ENCODE measurements at regions not wholly inside any gene's neighbourhood (a gene's known extent, or its start where the extent isn't known, plus 50 kb on each side); places are given as distances from the start of the nearest gene placed in this dataset.

DNA sequence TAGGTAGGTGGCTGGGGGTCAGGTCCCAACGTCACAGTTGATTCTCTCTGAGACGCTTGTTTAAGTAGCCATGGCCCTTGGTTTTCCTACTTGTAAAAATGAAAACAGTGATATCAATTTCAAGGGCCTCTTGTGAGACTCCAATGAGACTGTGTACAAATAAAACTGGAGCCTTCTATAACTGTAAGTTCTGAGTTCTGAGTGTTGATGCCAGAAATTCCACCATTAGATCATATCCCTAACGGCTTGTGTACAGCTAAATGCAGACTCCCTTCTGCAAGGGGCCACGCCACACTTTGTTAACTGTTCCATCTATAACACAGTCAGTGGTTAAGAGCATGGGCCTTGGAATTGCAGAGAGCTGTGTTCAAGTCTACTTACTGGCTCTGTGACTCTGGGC lies 267.3 kb downstream of the TLE3 start (continued):
- TF ChIP-seq, protein P1, sequence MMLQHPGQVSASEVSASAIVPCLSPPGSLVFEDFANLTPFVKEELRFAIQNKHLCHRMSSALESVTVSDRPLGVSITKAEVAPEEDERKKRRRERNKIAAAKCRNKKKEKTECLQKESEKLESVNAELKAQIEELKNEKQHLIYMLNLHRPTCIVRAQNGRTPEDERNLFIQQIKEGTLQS (CRISPR knock-in tag; conservative IDR thresholded peaks at IDR 0.05) = no peak
- TF ChIP-seq SOX15 (CRISPR knock-in tag; IDR thresholded peaks at IDR 0.05) (no peak), ZBTB21 (CRISPR knock-in tag; IDR thresholded peaks at IDR 0.05; ENCODE audit: borderline replicate concordance) (no peak), OVOL2 (CRISPR knock-in tag; IDR thresholded peaks at IDR 0.05; ENCODE audit: borderline replicate concordance) (no peak), TP53 (CRISPR knock-in tag; IDR thresholded peaks at IDR 0.05) (no peak), RORB (CRISPR knock-in tag; IDR thresholded peaks at IDR 0.05) (no peak), ZNF121 (CRISPR knock-in tag; IDR thresholded peaks at IDR 0.05) (no peak), MYBL2 (CRISPR knock-in tag; IDR thresholded peaks at IDR 0.05) (no peak), KAT7 (CRISPR knock-in tag; IDR thresholded peaks at IDR 0.05; ENCODE audit: borderline replicate concordance) (no peak)
- TF ChIP-seq, protein P2, sequence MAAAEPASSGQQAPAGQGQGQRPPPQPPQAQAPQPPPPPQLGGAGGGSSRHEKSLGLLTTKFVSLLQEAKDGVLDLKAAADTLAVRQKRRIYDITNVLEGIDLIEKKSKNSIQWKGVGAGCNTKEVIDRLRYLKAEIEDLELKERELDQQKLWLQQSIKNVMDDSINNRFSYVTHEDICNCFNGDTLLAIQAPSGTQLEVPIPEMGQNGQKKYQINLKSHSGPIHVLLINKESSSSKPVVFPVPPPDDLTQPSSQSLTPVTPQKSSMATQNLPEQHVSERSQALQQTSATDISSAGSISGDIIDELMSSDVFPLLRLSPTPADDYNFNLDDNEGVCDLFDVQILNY (CRISPR knock-in tag; IDR thresholded peaks at IDR 0.05) = no peak
- TF ChIP-seq, protein P3, sequence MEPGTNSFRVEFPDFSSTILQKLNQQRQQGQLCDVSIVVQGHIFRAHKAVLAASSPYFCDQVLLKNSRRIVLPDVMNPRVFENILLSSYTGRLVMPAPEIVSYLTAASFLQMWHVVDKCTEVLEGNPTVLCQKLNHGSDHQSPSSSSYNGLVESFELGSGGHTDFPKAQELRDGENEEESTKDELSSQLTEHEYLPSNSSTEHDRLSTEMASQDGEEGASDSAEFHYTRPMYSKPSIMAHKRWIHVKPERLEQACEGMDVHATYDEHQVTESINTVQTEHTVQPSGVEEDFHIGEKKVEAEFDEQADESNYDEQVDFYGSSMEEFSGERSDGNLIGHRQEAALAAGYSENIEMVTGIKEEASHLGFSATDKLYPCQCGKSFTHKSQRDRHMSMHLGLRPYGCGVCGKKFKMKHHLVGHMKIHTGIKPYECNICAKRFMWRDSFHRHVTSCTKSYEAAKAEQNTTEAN (CRISPR knock-in tag; IDR thresholded peaks at IDR 0.05) = no peak
- TF ChIP-seq, protein P4, sequence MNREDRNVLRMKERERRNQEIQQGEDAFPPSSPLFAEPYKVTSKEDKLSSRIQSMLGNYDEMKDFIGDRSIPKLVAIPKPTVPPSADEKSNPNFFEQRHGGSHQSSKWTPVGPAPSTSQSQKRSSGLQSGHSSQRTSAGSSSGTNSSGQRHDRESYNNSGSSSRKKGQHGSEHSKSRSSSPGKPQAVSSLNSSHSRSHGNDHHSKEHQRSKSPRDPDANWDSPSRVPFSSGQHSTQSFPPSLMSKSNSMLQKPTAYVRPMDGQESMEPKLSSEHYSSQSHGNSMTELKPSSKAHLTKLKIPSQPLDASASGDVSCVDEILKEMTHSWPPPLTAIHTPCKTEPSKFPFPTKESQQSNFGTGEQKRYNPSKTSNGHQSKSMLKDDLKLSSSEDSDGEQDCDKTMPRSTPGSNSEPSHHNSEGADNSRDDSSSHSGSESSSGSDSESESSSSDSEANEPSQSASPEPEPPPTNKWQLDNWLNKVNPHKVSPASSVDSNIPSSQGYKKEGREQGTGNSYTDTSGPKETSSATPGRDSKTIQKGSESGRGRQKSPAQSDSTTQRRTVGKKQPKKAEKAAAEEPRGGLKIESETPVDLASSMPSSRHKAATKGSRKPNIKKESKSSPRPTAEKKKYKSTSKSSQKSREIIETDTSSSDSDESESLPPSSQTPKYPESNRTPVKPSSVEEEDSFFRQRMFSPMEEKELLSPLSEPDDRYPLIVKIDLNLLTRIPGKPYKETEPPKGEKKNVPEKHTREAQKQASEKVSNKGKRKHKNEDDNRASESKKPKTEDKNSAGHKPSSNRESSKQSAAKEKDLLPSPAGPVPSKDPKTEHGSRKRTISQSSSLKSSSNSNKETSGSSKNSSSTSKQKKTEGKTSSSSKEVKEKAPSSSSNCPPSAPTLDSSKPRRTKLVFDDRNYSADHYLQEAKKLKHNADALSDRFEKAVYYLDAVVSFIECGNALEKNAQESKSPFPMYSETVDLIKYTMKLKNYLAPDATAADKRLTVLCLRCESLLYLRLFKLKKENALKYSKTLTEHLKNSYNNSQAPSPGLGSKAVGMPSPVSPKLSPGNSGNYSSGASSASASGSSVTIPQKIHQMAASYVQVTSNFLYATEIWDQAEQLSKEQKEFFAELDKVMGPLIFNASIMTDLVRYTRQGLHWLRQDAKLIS (CRISPR knock-in tag; IDR thresholded peaks at IDR 0.05; ENCODE audit: borderline replicate concordance) = no peak
- TF ChIP-seq, protein P5, sequence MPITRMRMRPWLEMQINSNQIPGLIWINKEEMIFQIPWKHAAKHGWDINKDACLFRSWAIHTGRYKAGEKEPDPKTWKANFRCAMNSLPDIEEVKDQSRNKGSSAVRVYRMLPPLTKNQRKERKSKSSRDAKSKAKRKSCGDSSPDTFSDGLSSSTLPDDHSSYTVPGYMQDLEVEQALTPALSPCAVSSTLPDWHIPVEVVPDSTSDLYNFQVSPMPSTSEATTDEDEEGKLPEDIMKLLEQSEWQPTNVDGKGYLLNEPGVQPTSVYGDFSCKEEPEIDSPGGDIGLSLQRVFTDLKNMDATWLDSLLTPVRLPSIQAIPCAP (CRISPR knock-in tag; IDR thresholded peaks at IDR 0.05) = no peak
- TF ChIP-seq, protein P6, sequence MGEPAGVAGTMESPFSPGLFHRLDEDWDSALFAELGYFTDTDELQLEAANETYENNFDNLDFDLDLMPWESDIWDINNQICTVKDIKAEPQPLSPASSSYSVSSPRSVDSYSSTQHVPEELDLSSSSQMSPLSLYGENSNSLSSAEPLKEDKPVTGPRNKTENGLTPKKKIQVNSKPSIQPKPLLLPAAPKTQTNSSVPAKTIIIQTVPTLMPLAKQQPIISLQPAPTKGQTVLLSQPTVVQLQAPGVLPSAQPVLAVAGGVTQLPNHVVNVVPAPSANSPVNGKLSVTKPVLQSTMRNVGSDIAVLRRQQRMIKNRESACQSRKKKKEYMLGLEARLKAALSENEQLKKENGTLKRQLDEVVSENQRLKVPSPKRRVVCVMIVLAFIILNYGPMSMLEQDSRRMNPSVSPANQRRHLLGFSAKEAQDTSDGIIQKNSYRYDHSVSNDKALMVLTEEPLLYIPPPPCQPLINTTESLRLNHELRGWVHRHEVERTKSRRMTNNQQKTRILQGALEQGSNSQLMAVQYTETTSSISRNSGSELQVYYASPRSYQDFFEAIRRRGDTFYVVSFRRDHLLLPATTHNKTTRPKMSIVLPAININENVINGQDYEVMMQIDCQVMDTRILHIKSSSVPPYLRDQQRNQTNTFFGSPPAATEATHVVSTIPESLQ (CRISPR knock-in tag; IDR thresholded peaks at IDR 0.05) = no peak

DNA sequence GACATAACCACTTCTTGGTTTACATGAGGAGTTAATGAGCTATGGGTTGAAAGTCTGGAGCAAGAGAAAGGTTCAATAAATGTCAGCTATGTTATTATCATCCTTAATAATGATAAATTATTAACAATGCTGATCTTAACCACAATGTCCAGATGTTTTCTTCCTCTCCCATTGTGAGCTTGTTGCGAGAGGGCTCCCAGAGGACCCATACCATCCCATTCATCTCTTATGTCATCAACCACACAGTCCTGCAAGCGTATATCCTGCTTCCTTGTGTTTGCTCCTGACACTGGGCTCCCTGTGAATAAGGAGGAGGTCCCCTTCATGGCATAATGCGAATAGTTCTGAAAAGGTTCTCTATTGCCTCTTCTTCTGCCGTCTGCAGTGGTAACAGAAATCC lies 266.8 kb downstream of the TLE3 start:
- CTCF ChIA-PET = no interaction called here
- H3K4me1 Mint-ChIP-seq = peaks cover 17% of the 10 kb centered on the region
- ATAC-seq (no peak), DNase-seq (ENCODE audit: low spot score) (no peak)
- no peak overlapping the region for H3K27ac Mint-ChIP-seq
- no peak overlapping the region for H3K4me3 Mint-ChIP-seq
- POLR2A ChIA-PET = no interaction called here
- H3K9me3 Mint-ChIP-seq = no peaks in the 10 kb centered on the region
- no peaks in the 10 kb centered on the region for H3K36me3 Mint-ChIP-seq
- no peaks in the 10 kb centered on the region; the same call in 1 of the 2 replicates for H3K27me3 Mint-ChIP-seq (ENCODE audit: low read depth)
- TF ChIP-seq ELF4 (CRISPR knock-in tag; IDR thresholded peaks at IDR 0.05; ENCODE audit: low read depth) = no peak
- TF ChIP-seq EMX1 (CRISPR knock-in tag; IDR thresholded peaks at IDR 0.05) = no peak
- TF ChIP-seq, protein P1 (CRISPR knock-in tag; conservative IDR thresholded peaks at IDR 0.05) = no peak
- TF ChIP-seq, protein P7, sequence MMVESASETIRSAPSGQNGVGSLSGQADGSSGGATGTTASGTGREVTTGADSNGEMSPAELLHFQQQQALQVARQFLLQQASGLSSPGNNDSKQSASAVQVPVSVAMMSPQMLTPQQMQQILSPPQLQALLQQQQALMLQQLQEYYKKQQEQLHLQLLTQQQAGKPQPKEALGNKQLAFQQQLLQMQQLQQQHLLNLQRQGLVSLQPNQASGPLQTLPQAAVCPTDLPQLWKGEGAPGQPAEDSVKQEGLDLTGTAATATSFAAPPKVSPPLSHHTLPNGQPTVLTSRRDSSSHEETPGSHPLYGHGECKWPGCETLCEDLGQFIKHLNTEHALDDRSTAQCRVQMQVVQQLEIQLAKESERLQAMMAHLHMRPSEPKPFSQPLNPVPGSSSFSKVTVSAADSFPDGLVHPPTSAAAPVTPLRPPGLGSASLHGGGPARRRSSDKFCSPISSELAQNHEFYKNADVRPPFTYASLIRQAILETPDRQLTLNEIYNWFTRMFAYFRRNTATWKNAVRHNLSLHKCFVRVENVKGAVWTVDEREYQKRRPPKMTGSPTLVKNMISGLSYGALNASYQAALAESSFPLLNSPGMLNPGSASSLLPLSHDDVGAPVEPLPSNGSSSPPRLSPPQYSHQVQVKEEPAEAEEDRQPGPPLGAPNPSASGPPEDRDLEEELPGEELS (CRISPR knock-in tag; IDR thresholded peaks at IDR 0.05) = no peak
- TF ChIP-seq, protein P5 (CRISPR knock-in tag; IDR thresholded peaks at IDR 0.05) = no peak
- TF ChIP-seq ZNF219 (CRISPR knock-in tag; IDR thresholded peaks at IDR 0.05; ENCODE audit: borderline replicate concordance) = no peak
- TF ChIP-seq ESRRA (CRISPR knock-in tag; IDR thresholded peaks at IDR 0.05; ENCODE audit: borderline replicate concordance) = no peak
- no peak for TF ChIP-seq NFE2L1 (CRISPR knock-in tag; IDR thresholded peaks at IDR 0.05)
- no peak for TF ChIP-seq ZNF232 (CRISPR knock-in tag; IDR thresholded peaks at IDR 0.05)
- no peak for TF ChIP-seq PRRX2 (CRISPR knock-in tag; IDR thresholded peaks at IDR 0.05)
- TF ChIP-seq, protein P2 (CRISPR knock-in tag; IDR thresholded peaks at IDR 0.05) = no peak
- TF ChIP-seq, protein P8, sequence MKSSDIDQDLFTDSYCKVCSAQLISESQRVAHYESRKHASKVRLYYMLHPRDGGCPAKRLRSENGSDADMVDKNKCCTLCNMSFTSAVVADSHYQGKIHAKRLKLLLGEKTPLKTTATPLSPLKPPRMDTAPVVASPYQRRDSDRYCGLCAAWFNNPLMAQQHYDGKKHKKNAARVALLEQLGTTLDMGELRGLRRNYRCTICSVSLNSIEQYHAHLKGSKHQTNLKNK (CRISPR knock-in tag; IDR thresholded peaks at IDR 0.05) = no peak

Data from WTC11 (cell line).